Iris pigment epithelial cell (primary cell): ENCODE measurements at regions not wholly inside any gene's neighbourhood (a gene's known extent, or its start where the extent isn't known, plus 50 kb on each side); places are given as distances from the start of the nearest gene placed in this dataset.
A peak's percentile ranks its signal among the peaks of the same experiment; 100 is the strongest.

Experiments
- DNase-seq: peaks from one replicate; pipeline ENCODE4 v3.0.0-alpha.2; 2011; ENCODE audit warnings: low read depth

GRCh38 chr5:24368115-24368514 lies 276.7 kb downstream of the CDH10 start:
- DNase-seq, result no peak

DNA sequence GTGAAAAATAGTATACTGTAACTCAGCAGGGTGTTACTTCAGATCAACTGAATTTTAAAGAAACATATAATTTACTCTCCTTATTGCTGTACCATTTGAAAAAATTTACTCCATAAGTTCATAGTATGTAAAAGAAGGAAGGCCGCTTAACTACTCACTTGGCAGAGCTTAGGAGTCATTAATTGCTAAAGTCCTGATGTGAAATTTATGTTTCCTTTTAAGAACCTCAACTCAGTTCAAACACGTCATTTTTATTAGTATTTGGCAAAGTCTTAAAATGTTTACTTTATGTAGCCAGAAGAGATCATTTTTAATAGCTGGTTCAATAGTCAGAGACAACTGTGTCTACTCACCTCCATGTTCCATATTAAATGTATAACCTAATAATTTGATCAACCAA lies 268.6 kb downstream of the CDH10 start:
- no peak for DNase-seq

DNA sequence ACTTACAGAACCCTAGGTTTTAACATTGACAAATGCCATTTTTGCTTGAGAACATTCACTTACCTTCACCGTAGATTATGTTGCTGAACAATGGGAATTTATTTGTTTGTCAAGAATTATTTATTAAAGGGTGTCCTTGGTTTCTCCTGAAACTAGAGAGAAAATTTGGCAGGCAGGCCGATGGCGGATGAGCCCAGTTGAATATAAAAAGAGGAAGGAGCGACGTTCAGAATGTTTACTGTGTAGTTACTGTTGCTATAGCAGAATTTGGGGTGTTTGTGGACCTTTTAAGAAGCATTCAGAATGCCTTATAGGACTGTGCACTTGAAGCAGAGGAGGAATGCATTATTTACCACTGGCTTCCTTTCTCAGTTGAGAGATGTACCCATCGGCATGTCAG lies 268.2 kb downstream of the CDH10 start:
- no peak for DNase-seq

DNA sequence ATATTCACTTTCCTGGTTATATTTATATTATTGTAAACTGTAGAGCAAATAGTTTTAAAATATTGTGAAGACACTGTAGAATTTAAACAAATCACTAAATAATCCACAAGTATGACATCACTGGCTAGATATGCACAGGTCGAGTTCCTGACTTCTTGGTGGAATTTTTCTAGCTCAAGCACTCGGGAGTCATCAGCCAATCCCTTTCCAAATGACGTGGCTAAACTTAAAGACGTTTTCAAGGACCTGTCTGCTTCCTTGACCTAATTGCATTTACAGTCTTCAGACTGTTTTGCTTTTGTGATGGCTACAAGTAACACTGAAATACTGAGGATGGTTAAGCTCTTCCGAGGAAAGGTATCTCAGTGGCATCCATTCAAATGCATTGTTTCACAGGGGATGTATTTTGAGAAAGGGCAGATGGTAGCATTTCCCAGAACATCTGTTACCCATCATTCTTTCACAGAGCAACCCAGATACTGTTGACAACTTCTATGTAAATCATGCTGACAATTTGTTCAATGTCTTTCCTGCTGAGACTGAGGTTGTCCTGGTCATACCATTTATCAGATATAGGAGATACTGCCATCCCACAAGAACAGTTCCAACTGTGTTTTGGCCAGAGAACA lies 262.8 kb downstream of the CDH10 start:
- peak; percentile 48 for DNase-seq

DNA sequence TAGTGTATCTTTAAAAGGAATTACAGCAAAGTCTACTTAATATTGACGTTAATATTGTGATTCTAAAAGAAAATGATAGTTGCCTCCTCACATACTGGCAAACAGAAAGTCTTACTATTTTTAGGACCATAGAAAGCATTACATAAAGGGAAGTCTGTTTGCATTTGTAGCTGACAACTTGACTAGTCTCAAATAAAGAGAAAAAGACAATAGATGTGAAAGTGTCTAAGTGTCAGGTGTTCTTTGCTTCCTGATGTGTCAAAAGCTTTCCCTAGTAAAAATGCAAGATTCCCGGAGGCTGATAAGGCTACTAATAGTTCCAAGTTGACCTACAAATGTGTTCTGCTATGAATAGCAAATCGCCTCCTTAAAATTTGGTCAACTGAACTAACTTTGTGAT lies 259.7 kb downstream of the CDH10 start:
- no peak for DNase-seq

GRCh38 chr5:24385617-24386016 lies 259.2 kb downstream of the CDH10 start:
- DNase-seq, result no peak

DNA sequence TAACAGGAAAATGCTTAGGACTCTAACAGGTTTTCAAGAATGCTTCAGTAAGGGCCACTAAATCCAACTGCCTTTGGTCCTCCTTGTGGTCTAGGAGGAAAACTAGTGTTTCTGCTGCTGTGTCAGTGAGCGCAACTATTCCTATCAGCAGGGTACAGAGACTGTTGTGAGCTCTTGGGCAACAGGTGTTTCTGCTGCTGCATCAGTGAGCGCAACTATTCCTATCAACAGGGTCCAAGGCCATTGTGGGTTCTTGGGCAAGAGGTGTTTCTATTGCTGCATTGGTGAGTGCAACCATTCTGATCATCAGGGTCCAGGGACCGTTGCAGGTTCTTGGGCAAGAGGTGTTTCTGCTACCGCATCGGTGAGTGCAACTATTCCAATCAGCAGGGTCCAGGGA lies 256.3 kb downstream of the CDH10 start:
- no peak for DNase-seq

GRCh38 chr5:24389968-24390367 lies 254.8 kb downstream of the CDH10 start:
- DNase-seq, result no peak

DNA sequence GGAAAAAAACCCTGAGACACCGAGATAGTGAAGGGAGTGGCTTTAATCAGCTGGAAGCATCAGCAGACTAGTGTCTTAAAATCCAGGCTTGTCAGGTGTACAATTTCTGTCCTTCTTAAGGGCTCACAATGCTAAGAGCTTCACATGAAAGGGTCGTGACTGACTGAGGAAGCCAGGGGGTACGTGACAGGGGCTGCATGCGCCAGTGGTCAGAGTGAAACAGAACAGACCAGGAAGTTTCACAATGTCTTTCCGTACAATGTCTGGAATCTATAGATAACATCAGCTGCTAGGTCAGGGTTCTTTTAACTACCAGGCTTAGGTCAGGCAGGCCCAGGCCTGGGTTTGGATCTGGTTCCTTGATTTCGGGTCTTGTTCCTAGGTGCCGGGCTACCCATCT lies 253.0 kb downstream of the CDH10 start:
- DNase-seq, result no peak

GRCh38 chr5:24397601-24398000 lies 247.2 kb downstream of the CDH10 start:
- no peak for DNase-seq

DNA sequence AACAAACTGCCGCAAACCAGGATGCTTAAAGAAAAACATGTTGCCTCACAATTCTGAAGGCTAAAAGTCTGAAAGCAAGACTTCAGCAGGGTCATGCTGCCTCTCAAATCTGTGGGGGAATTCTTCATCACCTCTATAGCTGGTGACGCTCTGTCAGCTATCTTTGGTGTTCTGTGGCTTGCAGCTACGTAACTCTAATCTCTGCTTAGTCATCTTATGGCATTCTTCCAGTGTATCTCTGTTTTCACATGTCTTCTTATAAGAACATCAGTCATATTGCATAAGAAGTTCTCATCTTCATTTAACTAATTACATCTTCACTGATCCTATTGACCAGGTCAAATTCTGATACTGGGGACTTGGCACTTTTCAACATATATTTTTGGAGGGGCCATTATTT lies 243.0 kb downstream of the CDH10 start:
- DNase-seq, result peak; percentile 84

DNA sequence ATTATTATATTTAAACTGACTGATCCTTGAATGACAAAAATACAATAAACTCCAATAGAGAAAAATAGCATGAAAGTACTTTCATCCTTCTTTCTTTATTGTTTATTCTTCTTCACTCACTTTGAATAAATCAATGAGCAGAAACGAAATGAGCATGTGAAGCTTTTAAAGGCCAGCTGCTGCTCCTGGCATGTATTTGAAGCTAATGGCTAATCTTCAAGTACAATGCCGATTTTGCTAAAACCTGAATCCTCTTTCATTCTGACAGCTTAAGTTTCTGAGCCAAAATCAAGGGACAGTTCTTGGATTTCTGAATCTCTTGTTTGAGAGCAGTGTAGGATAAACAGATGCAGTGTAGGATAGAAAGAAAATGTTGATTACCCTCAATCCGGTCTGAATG lies 237.3 kb downstream of the CDH10 start:
- no peak for DNase-seq

- DNase-seq, result no peak
Observed at GRCh38 chr5:24428345-24428744, 216.4 kb downstream of the CDH10 start.

DNA sequence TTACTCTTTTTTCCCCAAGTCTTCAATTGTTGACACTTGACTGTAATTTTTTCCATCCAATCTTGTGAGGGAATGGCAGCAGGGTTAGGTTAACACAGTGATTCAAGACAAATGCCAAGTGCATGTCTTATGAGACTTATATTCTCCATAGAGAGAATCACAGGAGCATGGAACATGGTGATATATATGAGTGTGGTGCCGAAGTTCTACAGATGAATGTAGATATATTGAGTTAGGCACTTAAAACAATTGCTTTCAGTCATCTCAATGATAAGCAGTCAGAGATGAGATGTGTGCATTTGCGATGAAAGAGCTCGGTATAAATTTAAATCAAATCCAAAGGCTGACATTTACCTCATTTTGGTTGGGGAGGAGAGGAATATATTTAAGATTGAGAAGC lies 211.2 kb downstream of the CDH10 start:
- no peak for DNase-seq
